Endothelial cell of hepatic sinusoid (primary cell): ENCODE measurements at regions not wholly inside any gene's neighbourhood (a gene's known extent, or its start where the extent isn't known, plus 50 kb on each side); places are given as distances from the start of the nearest gene placed in this dataset.

Experiments used
- in situ Hi-C: cut with HindIII; loops from 2 replicates; pipeline ENCODE4 v1.10.0; 2017; ENCODE audit warnings: low sequenced_read_pairs

DNA sequence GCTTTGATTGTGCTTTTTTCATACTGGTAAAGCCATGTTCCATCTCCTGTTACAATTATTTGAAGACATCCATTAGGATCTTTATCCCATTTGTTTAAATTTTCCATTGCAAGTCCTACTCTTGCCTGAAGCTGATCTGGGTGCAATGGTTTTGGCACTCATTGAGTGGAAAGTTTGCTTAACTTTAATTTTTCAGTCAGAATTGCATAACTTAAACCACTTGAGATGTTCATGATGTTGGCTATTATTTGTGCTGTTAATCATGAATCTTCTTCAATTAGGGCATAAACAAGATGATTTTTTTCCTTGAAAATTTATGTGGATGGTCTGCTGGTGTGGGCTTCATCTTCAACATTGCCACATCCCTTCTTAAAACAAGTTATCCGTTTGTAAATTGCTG lies 180.1 kb downstream of the ST6GAL2 start:
- in situ Hi-C loops: no loop called here

DNA sequence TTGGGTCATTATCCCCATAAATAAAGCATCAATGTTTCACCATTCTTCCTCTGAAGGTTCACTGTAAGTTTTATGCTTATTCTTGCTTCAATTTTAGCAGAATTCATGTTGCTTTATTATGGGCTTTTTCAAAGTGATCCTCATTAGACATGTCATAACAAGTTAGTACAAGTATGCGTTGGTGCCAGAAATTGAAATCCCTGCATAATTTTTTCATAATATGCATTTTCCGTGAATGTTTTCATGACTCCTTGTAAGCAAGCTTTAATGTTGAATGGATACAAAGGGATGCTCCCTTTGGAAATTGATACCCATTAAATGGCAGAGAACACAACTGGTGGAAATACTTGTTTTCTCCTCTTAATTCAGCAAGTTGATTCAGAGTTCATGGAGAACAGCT lies 179.7 kb downstream of the ST6GAL2 start:
- in situ Hi-C loops: no loop called here

DNA sequence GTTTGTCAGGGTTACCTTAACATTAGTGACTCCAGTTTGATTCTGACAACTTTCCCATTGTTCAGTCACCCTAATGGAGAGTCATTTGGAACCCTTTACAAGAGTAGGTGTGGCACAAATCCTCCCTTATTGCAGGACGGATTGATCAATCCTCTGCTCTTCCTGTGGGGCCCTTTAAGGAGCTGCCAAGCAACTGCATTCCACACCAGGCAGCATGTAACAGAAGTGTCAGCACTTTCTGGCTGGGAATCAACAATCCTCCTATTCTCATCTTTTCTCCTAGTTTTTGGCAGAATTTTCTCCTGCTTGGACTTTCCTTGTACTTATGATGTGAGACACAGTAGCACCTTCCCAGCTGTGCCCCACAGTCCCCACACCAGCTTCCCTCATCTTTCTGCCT lies 177.8 kb downstream of the ST6GAL2 start:
- in situ Hi-C loops: no loop called here

DNA sequence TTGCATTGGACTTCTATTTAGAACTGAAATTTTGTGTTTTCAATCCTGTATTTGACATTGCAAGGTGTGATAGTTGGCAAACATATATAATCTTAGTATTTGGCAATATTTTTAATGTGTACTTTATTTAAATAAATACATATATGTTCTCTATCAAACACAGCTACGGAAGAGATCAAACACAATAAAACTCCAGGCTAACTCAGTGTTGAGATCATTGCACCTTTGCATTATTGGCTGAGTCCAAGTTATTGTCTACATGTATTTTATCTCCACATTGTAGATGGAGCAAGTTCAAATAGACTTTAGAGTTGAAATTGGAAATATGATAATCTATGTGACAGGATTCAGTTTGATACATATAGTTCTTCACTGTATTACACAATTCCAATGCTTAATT lies 176.7 kb downstream of the ST6GAL2 start:
- in situ Hi-C loops: no loop called here

DNA sequence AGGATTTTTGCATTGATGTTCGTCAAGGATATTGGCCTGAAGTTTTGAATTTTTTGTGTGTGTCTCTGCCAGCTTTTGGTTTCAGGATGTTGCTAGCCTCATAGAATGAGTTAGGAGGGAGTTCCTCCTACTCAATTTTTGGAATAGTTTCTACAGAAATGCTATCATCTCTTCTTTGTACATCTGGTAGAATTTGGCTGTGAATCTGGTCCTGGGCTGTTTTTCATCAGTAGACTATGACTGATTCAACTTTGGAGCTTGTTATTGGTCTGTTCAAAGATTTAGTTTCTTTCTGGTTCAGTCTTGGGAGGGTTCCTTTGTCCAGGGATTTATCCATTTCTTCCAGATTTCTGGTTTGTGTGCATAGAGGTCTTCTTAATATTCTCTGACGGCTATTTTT lies 166.7 kb downstream of the ST6GAL2 start:
- in situ Hi-C loops: no loop called here

DNA sequence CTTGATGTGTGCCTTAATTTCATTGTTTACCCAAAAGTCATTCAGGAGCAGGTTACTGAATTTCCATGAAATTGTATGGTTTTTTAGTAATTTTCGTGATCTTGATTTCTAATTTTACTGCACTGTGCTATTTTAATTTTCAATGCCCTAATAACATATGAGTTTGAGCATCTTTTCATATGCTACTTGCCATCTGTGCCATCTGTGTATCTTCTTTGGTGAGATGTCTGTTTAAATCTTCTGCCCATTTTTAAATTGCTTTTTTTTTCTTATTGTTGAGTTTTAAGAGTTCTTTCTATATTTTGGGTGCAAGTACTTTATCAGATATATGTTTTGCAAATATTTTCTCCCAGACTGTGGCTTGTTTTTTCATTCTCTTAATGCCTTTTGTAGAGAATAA lies 165.9 kb downstream of the ST6GAL2 start:
- in situ Hi-C loops: no loop called here

DNA sequence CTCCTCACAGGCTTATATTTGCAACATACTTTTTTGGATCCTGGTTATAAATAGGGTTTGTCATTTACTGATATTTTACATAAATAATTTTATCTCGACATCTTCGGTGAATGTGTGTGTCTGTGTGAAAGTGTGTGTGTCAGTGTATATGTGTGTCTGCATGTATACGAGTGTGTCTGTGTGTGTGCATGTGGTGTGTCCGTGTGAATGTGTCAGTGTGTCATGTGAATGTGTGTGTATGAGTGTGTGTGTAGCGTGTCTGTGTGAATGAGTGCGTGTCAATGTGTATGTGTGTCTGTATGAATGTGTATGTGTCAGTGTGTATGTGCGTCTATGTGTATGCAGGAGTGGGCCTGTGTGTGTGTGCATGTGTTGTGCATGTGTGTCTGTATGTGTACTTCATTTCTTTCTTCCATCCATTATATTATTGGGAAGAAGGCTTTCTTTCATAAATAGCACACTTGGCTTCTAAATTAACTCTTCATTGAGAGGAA lies 161.6 kb downstream of the ST6GAL2 start:
- in situ Hi-C loops: no loop called here

DNA sequence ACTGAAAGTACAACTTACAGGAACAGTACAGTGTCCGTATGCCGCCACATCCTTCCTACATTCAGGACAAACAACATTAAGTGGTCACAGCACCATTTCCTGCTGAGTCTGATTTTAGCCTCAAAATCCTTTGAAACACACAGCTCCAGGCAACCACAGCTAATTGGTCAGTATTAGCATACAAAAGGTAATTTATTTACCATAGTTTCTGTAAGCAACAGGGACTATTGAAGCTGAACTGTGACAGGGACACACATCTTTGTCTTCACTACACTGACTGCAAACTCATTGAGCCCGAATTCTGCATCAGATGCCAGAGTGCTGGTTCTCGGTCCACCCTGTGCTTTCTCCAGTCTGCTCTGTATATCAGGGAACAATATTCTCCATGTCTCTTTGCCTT lies 151.8 kb downstream of the ST6GAL2 start:
- in situ Hi-C loops: no loop called here

DNA sequence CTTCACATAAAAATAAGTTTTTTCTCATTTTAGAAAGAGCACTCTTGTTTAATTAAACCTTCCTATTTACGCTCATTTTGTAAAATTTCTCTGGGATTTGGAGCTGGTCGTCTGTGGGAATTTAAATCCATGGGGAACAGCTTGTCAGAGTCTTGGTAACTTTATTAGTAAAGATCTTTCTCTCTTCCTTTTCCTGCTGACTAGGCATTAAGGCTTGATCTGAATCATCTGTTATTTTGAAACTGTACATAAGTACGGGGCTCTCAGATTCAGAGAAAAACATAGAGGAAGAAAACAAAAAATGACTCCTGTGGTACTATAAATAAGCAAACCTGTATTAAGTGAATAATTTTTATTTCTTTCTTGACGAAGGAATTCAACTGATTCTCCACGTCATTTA lies 150.2 kb downstream of the ST6GAL2 start:
- in situ Hi-C loops: no loop called here

DNA sequence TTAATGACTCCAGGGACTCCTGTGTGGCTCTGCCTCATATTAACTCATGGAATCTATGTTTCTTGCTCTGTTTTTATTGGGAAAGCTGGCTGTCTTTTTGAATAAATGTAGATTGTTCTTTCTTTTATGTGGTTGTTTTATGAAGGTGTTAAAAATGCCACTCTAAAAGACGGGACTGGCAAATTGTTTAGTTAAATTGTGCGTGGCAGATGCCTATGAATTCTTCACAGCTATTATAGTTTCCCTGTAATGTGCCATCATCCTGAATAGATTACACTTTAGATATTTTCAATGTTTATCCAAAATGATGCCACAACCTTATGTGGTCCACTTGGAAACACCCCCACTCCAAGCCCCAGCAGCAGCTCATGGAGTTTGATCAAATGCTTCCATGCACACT lies 149.7 kb downstream of the ST6GAL2 start:
- in situ Hi-C loops: no loop called here

DNA sequence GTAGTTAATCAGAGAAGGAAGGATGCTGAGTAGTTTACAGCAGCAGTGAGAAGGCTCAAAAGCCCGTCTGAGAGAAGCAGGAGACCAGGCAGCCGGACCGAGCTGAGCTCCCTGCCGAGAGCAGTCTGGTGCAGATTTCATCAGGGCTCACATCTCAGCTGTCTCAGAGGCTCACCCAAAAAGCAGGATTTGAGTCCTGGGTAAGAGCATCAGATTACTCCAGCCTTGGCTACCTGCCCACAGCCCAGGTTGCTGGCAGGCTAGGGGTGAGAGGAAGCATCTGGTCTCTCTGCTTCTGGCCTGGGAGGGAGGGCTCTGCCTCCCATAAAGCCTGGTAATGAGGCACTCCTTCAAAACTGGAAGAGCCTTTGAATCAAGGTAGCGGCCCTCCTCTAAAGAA lies 140.5 kb downstream of the ST6GAL2 start:
- in situ Hi-C loops: loop anchor here (5.0 kb wide), 1 partner anchor 37 kb away; no protein-coding TSS in a partner anchor

DNA sequence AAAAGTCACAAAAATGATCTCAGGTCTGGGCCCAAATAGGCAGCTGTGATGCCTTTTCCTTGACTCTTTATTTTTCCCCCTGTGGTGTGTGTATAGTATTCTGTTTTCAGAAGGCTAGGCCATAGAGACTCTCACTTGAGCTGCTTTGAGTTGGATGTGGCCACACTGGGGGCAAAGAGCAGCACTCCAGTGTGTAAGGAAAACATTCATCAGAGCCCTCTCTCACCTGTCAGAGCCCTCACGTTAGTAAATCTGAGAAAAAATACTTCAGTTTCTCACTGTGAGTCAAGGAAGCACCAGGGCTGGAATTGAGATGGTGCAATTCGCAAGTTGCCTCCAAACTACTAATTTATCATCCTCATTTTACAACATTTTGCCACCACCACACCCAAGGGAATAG lies 136.1 kb downstream of the ST6GAL2 start:
- in situ Hi-C loops: loop anchor here (5.0 kb wide), 1 partner anchor 32 kb away; no protein-coding TSS in a partner anchor
